HEK293T (cell line): ENCODE measurements at regions not wholly inside any gene's neighbourhood (a gene's known extent, or its start where the extent isn't known, plus 50 kb on each side); places are given as distances from the start of the nearest gene placed in this dataset.

Experiments used
- ARNT ChIP-seq: fragments of 450-650 bp; IDR thresholded peaks from 2 replicates; pipeline ENCODE4 v1.6.1; 2017; ENCODE audit warnings: mild to moderate bottlenecking
- ELF4 ChIP-seq: fragments of 450-650 bp; IDR thresholded peaks from 2 replicates; pipeline ENCODE4 v1.6.1; 2017; ENCODE audit warnings: antibody characterized with exemption
- FOXA1 ChIP-seq: fragments of 450-650 bp; IDR thresholded peaks from 2 replicates; pipeline ENCODE4 v1.6.1; 2016; ENCODE audit warnings: mild to moderate bottlenecking
- FOXK2 ChIP-seq: fragments of 450-650 bp; IDR thresholded peaks from 2 replicates; pipeline ENCODE4 v1.6.1; 2016; ENCODE audit warnings: mild to moderate bottlenecking
- SP1 ChIP-seq: fragments of 450-650 bp; IDR thresholded peaks from 2 replicates; pipeline ENCODE4 v1.6.1; 2017
- SUZ12 ChIP-seq: fragments of 450-650 bp; IDR thresholded peaks from 2 replicates; pipeline ENCODE4 v1.6.1; 2016; ENCODE audit warnings: mild to moderate bottlenecking
- TARDBP ChIP-seq: fragments of 450-650 bp; IDR thresholded peaks from 2 replicates; pipeline ENCODE4 v1.6.1; 2016

GRCh38 chr4:178165251-178165950 lies 723.2 kb upstream of the AGA start:
- TF ChIP-seq FOXA1 (no peak), TARDBP (no peak), SUZ12 (no peak), ARNT (no peak), ELF4 (no peak), FOXK2 (no peak), SP1 (no peak)
